ENCODE measurements at regions not wholly inside any gene's neighbourhood (a gene's known extent, or its start where the extent isn't known, plus 50 kb on each side); places are given as distances from the start of the nearest gene placed in this dataset.

DNA sequence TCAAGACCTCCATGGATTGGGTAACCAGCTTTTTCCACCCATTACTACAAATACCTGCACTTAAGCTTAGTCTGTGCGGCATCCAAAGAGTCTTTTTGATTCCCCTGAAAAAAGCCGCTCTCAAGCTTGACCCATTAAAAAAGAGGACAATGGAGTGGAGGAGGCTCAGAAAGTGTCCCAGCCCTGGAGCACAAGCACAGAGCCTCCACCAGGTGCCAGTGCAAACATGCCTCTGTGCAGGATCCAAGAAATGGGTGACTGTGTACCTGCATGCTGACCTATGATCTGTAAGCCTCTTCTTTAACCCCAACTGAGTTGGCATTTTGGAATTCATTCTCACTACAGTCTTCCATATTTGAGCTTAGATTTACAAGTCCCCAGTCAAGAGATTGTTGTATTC lies 168.3 kb upstream of the TLE4 start:
- FAIRE-seq: no peak
- 100% methylated on average over 2 of the region's 2 CpGs; no CpG with 5 or more reads in 1 of the 2 experiments for WGBS, 2 experiments (ENCODE audit: extremely low coverage in 1 of 2, insufficient coverage in 1 of 2, insufficient read length in 1 of 2, insufficient replicate concordance in 2 of 2, low coverage in 1 of 2, low lambda C conversion rate in 2 of 2, missing lambda C conversion rate in 1 of 2)
- Histone ChIP-seq H2AFZ (ENCODE audit: low read length) (no peak overlapping the region), H3K4me1 (replicated peaks in 1 of 4; ENCODE audit: control insufficient read depth in 3 of 4, insufficient read depth in 4 of 4, low read length in 3 of 4) (no peaks in the 10 kb centered on the region), H3K27me3 (replicated peaks in 1 of 4; ENCODE audit: control insufficient read depth in 3 of 4, extremely low read depth in 1 of 4, insufficient read depth in 3 of 4, low read length in 3 of 4) (no peaks in the 10 kb centered on the region), H3K9ac (replicated peaks in 1 of 4; ENCODE audit: extremely low read depth in 1 of 4, low read depth in 3 of 4, low read length in 3 of 4) (no peak overlapping the region), H3K9me3 (ENCODE audit: insufficient read depth in 2 of 2, low read depth in 1 of 2, low read length in 1 of 2) (no peaks in the 10 kb centered on the region), H2BK12ac (ENCODE audit: low read depth, low read length) (no peak overlapping the region), H3K27ac (ENCODE audit: low read depth, low read length) (no peak overlapping the region), H3K23me2 (ENCODE audit: low read depth, low read length) (no peaks in the 10 kb centered on the region), H2BK5ac (ENCODE audit: low read depth, low read length) (no peak overlapping the region), H3K56ac (replicated peaks; ENCODE audit: insufficient read length, low read depth, low read length) (no peak overlapping the region), H4K8ac (ENCODE audit: extremely low read depth, insufficient read depth, low read length) (no peak overlapping the region), H3K18ac (ENCODE audit: extremely low read depth, low read length) (no peak overlapping the region), H4K5ac (ENCODE audit: insufficient read length, low read depth, low read length) (no peak overlapping the region), H4K91ac (replicated peaks; ENCODE audit: insufficient read length, low read length) (no peak overlapping the region), H3K4ac (replicated peaks; ENCODE audit: insufficient read length, low read depth, low read length) (no peak overlapping the region), H2AK5ac (ENCODE audit: low read depth, low read length) (no peak overlapping the region), H2BK20ac (ENCODE audit: low read length) (no peak overlapping the region), H3K36me3 (ENCODE audit: control insufficient read depth in 2 of 4, insufficient read depth in 4 of 4, low read length in 3 of 4) (no peaks in the 10 kb centered on the region), H3K23ac (ENCODE audit: insufficient read length) (no peak overlapping the region), H3K4me2 (ENCODE audit: insufficient read depth in 1 of 2, low read depth in 2 of 2, low read length in 2 of 2) (no peak overlapping the region), H2BK15ac (ENCODE audit: low read length) (no peak overlapping the region), H3K4me3 (ENCODE audit: extremely low read depth in 1 of 4, insufficient read depth in 2 of 4, low read depth in 3 of 4, low read length in 4 of 4) (no peak overlapping the region), H4K20me1 (replicated peaks in 1 of 2; ENCODE audit: control insufficient read depth in 1 of 2, insufficient read depth in 2 of 2, low read length in 2 of 2) (no peaks in the 10 kb centered on the region), H3K14ac (ENCODE audit: insufficient read length) (no peak overlapping the region), H3K79me1 (ENCODE audit: low read depth, low read length) (no peaks in the 10 kb centered on the region), H3K79me2 (ENCODE audit: control insufficient read depth in 1 of 2, insufficient read depth in 2 of 2, low read length in 2 of 2) (no peaks in the 10 kb centered on the region), H2BK120ac (replicated peaks; ENCODE audit: low read depth, low read length) (no peak overlapping the region)
- ChIA-PET CTCF (ENCODE audit: partially characterized antibody) (interaction anchor here (0.7 to 2.6 kb wide), 9 partner anchors 9 to 273 kb away, joined by 3 to 9 read pairs (median 5); no protein-coding TSS in a partner anchor), POLR2A (ENCODE audit: partially characterized antibody) (no interaction called here)
- TF ChIP-seq RAD21 (IDR thresholded peaks at IDR 0.05 in 1 of 2, conservative IDR thresholded peaks at IDR 0.05 in 1 of 2; ENCODE audit: low read depth in 2 of 2, low read length in 2 of 2) (peak; percentile 18 to 36; a peak in 3 of 4 replicates), CHD2 (IDR thresholded peaks at IDR 0.05; ENCODE audit: low read length) (no peak)
- no peak for DNase-seq (ENCODE audit: low read depth in 1 of 2, low spot score in 2 of 2)
